Body of pancreas (tissue), 4 donors: ENCODE measurements at regions not wholly inside any gene's neighbourhood (a gene's known extent, or its start where the extent isn't known, plus 50 kb on each side); places are given as distances from the start of the nearest gene placed in this dataset.

Experiments used
- ATAC-seq: fragments of 150-250 bp; one replicate; pipeline ENCODE4 v1.9.1; 2016
- DNase-seq, 4 donors: peaks; one replicate each; pipeline ENCODE4 v3.0.0-alpha.2; 2019
- H3K27ac ChIP-seq, 4 donors: fragments of 200-600 bp; sonication (generic); 1 replicate in 3 of 4; 2 replicates in 1 of 4; pipeline versions ENCODE4 v1.5.1 to v1.6.1; 2016 to 2019; ENCODE audit warnings: mild to moderate bottlenecking in 1 of 4, mixed read lengths in 1 of 4, moderate library complexity in 1 of 4
- H3K27me3 ChIP-seq, 2 donors: fragments of 200-600 bp; sonication (generic); one replicate each; pipeline ENCODE4 v1.6.0; 2016; ENCODE audit warnings: mild to moderate bottlenecking in 1 of 2
- H3K36me3 ChIP-seq, 2 donors: fragments of 200-600 bp; sonication (generic); replicated peaks in 1 of 2; 2 replicates each; pipeline ENCODE4 v1.5.1; 2016; ENCODE audit warnings: low read depth in 2 of 2; ENCODE audit not compliant: insufficient read depth in 1 of 2
- H3K4me1 ChIP-seq: fragments of 200-600 bp; sonication (generic); one replicate; pipeline ENCODE4 v1.6.0; 2016
- H3K4me3 ChIP-seq, 2 donors: fragments of 200-600 bp; sonication (generic); 1 replicate in 1 of 2; 2 replicates in 1 of 2; pipeline ENCODE4 v1.5.1; 2016 to 2019
- H3K9me3 ChIP-seq, 3 donors: fragments of 200-600 bp; sonication (generic); 1 replicate in 2 of 3; 2 replicates in 1 of 3; pipeline ENCODE4 v1.5.1; 2016
- CTCF ChIP-seq, 7 experiments: fragments of 450-650 bp in 4 of 7; fragments of 200-600 bp in 3 of 7; sonication (generic) in 3 of 7; IDR thresholded peaks; one replicate each; pipeline ENCODE4 v1.5.1; 2016 to 2019; ENCODE audit warnings: antibody characterized with exemption in 7 of 7
- POLR2A ChIP-seq, 3 donors: fragments of 450-650 bp; IDR thresholded peaks; one replicate each; pipeline ENCODE4 v1.6.1; 2016; ENCODE audit warnings: antibody characterized with exemption in 3 of 3, mild to moderate bottlenecking in 2 of 3
- WGBS, 2 donors: methylation state at CpG; one replicate each; pipeline ENCODE4 v1.1.5; 2017; 5-methylcytosine and 5-hydroxymethylcytosine counted together
- intact Hi-C: fragments of 100-400 bp; cut with DNase I; formaldehyde crosslinking; loops from one replicate; pipeline ENCODE4 v1.15.1; 2023

GRCh38 chr2:130261970-130262760 lies 63.9 kb upstream of the TUBA3E start:
- DNase-seq = no peak
- intact Hi-C loops = no loop called here
- Histone ChIP-seq H3K4me1 (no peaks in the 10 kb centered on the region), H3K36me3 (no peaks in the 10 kb centered on the region), H3K9me3 (no peaks in the 10 kb centered on the region), H3K27me3 (no peaks in the 10 kb centered on the region), H3K27ac (no peak overlapping the region), H3K4me3 (no peak overlapping the region)
- no peak for TF ChIP-seq POLR2A (IDR thresholded peaks at IDR 0.05)
- TF ChIP-seq CTCF (IDR thresholded peaks at IDR 0.05) = no peak
- WGBS, 2 donors = 57 to 62% methylated on average over 6 to 11 of the region's 11 CpGs
- ATAC-seq = no peak

GRCh38 chr2:130261099-130261498 lies 62.9 kb upstream of the TUBA3E start:
- WGBS, 2 donors = 65 to 70% methylated on average over 10 of the region's 10 CpGs
- intact Hi-C loops = no loop called here

GRCh38 chr2:130259594-130259993 lies 61.4 kb upstream of the TUBA3E start:
- H3K27me3 ChIP-seq = no peaks in the 10 kb centered on the region

More at GRCh38 chr2:130261099-130261498, 62.9 kb upstream of the TUBA3E start:
- H3K36me3 ChIP-seq = no peaks in the 10 kb centered on the region
- ATAC-seq = no peak
- H3K9me3 ChIP-seq = no peaks in the 10 kb centered on the region
- H3K27me3 ChIP-seq = no peaks in the 10 kb centered on the region
- no peak overlapping the region for H3K27ac ChIP-seq
- H3K4me1 ChIP-seq = no peaks in the 10 kb centered on the region
- H3K4me3 ChIP-seq = no peak overlapping the region
- DNase-seq = no peak
- TF ChIP-seq CTCF (IDR thresholded peaks at IDR 0.05) (no peak), POLR2A (IDR thresholded peaks at IDR 0.05) (no peak)

GRCh38 chr2:130258356-130258755 lies 60.1 kb upstream of the TUBA3E start:
- H3K36me3 ChIP-seq = no peaks in the 10 kb centered on the region
- 55 to 61% methylated on average over 3 of the region's 3 CpGs for WGBS, 2 donors
- H3K27ac ChIP-seq = no peak overlapping the region
- DNase-seq (no peak), ATAC-seq (no peak)
- no peaks in the 10 kb centered on the region for H3K9me3 ChIP-seq
- no peaks in the 10 kb centered on the region for H3K27me3 ChIP-seq
- intact Hi-C loops = no loop called here
- no peaks in the 10 kb centered on the region for H3K4me1 ChIP-seq
- no peak overlapping the region for H3K4me3 ChIP-seq
- TF ChIP-seq POLR2A (IDR thresholded peaks at IDR 0.05) = no peak
- TF ChIP-seq CTCF (IDR thresholded peaks at IDR 0.05) = no peak

More at GRCh38 chr2:130259594-130259993, 61.4 kb upstream of the TUBA3E start:
- no peak overlapping the region for H3K27ac ChIP-seq
- ATAC-seq (no peak), DNase-seq (no peak)
- H3K4me3 ChIP-seq = no peak overlapping the region
- 37 to 42% methylated on average over 4 of the region's 4 CpGs for WGBS, 2 donors
- no peaks in the 10 kb centered on the region for H3K9me3 ChIP-seq
- TF ChIP-seq CTCF (IDR thresholded peaks at IDR 0.05) = no peak
- no peak for TF ChIP-seq POLR2A (IDR thresholded peaks at IDR 0.05)
- no peaks in the 10 kb centered on the region for H3K4me1 ChIP-seq
- intact Hi-C loops = no loop called here
- H3K36me3 ChIP-seq = no peaks in the 10 kb centered on the region
